Left ventricle myocardium inferior (tissue), 1 donor: ENCODE measurements at regions not wholly inside any gene's neighbourhood (a gene's known extent, or its start where the extent isn't known, plus 50 kb on each side); places are given as distances from the start of the nearest gene placed in this dataset.

Source experiments
- DNase-seq: peaks from one replicate; pipeline ENCODE4 v3.0.0-alpha.2; 2020
- H3K27ac ChIP-seq: fragments of 200-600 bp; replicated peaks from 2 replicates; pipeline ENCODE4 v1.8.0; 2021
- H3K27me3 ChIP-seq: fragments of 200-600 bp; 2 replicates; pipeline ENCODE4 v1.8.0; 2021; ENCODE audit warnings: low read depth
- H3K36me3 ChIP-seq: fragments of 200-600 bp; 2 replicates; pipeline ENCODE4 v1.8.0; 2021
- H3K4me1 ChIP-seq: fragments of 200-600 bp; 2 replicates; pipeline ENCODE4 v1.8.0; 2021
- H3K4me3 ChIP-seq: fragments of 200-600 bp; 2 replicates; pipeline ENCODE4 v1.8.0; 2021; ENCODE audit warnings: mild to moderate bottlenecking, moderate library complexity
- H3K9me3 ChIP-seq: fragments of 200-600 bp; replicated peaks from 2 replicates; pipeline ENCODE4 v1.8.0; 2021
- CTCF ChIP-seq: fragments of 200-600 bp; IDR thresholded peaks from 2 replicates; pipeline ENCODE4 v1.8.0; 2021; ENCODE audit warnings: antibody characterized with exemption, mild to moderate bottlenecking, borderline replicate concordance
- intact Hi-C: fragments of 100-400 bp; cut with micrococcal nuclease; formaldehyde crosslinking; loops from one replicate; pipeline ENCODE4 v1.11.0; 2022
- donor health status: DM: no; HTN: yes; CAD: no; lungs with severe emphysema.

- no peak overlapping the region for H3K27ac ChIP-seq
- H3K9me3 ChIP-seq = no peaks in the 10 kb centered on the region
- H3K4me1 ChIP-seq = peaks cover 9% of the 10 kb centered on the region
- no peaks in the 10 kb centered on the region for H3K36me3 ChIP-seq
- no peak for DNase-seq
- intact Hi-C loops = no loop called here
- no peak overlapping the region for H3K4me3 ChIP-seq
- no peaks in the 10 kb centered on the region for H3K27me3 ChIP-seq
- no peak for TF ChIP-seq CTCF
Measured at GRCh38 chr10:94065787-94066186, 72.1 kb downstream of the PLCE1 start.

- no peaks in the 10 kb centered on the region for H3K36me3 ChIP-seq
- no peaks in the 10 kb centered on the region for H3K27me3 ChIP-seq
- H3K27ac ChIP-seq = no peak overlapping the region
- DNase-seq = no peak
- no peak overlapping the region for H3K4me3 ChIP-seq
- TF ChIP-seq CTCF = no peak
- intact Hi-C loops = no loop called here
- no peaks in the 10 kb centered on the region for H3K9me3 ChIP-seq
- H3K4me1 ChIP-seq = peaks cover 9% of the 10 kb centered on the region
Measured at GRCh38 chr10:94066411-94066810, 72.7 kb downstream of the PLCE1 start.

GRCh38 chr10:94069884-94070283, 76.2 kb downstream of the PLCE1 start:
- Histone ChIP-seq H3K9me3 (no peaks in the 10 kb centered on the region), H3K27ac (no peak overlapping the region), H3K36me3 (no peaks in the 10 kb centered on the region), H3K27me3 (no peaks in the 10 kb centered on the region), H3K4me1 (peaks cover 9% of the 10 kb centered on the region), H3K4me3 (no peak overlapping the region)
- no peak for DNase-seq
- intact Hi-C loops = loop anchor here (5.0 kb wide), 1 partner anchor 252 kb away; no protein-coding TSS in a partner anchor
- TF ChIP-seq CTCF = no peak

- H3K9me3 ChIP-seq = no peaks in the 10 kb centered on the region
- no peak for TF ChIP-seq CTCF
- intact Hi-C loops = loop anchor here (5.0 kb wide), 1 partner anchor 248 kb away; no protein-coding TSS in a partner anchor
- no peak overlapping the region for H3K4me3 ChIP-seq
- H3K36me3 ChIP-seq = no peaks in the 10 kb centered on the region
- H3K4me1 ChIP-seq = peaks cover 34% of the 10 kb centered on the region
- no peaks in the 10 kb centered on the region for H3K27me3 ChIP-seq
- no peak for DNase-seq
- H3K27ac ChIP-seq = no peak overlapping the region
Measured at GRCh38 chr10:94074462-94074861, 80.7 kb downstream of the PLCE1 start.

GRCh38 chr10:94075506-94075905, 81.8 kb downstream of the PLCE1 start:
- Histone ChIP-seq H3K27me3 (no peaks in the 10 kb centered on the region), H3K36me3 (no peaks in the 10 kb centered on the region), H3K4me1 (peaks cover 25% of the 10 kb centered on the region), H3K27ac (no peak overlapping the region), H3K9me3 (no peaks in the 10 kb centered on the region), H3K4me3 (no peak overlapping the region)
- intact Hi-C loops = no loop called here
- no peak for DNase-seq
- no peak for TF ChIP-seq CTCF
